ENCODE measurements at regions not wholly inside any gene's neighbourhood (a gene's known extent, or its start where the extent isn't known, plus 50 kb on each side); places are given as distances from the start of the nearest gene placed in this dataset.
"Not testable (repeated sequence)": the region's sequence is repeated elsewhere in the genome, so short reads cannot be mapped to it uniquely, and the experiment has no call there.

DNA sequence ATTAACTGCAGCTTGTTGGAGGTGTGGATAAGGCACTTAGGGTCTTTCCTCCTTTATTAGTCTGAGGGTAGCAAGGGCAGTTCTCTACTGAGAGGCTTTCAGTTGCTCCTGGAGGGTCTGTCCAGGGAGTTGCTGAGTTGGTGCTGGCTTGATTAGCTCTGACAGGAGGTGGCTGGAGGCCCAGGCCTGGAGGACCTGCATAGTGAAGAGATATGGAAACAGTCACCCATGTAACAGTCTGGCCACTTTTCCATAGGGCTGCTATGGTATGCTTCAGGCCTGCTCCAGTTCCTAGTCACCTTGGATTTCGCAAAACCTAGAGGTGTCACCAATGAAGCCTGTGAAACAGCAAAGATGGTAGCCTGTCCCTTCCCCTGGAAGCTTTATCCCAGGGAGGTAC lies 143.3 kb upstream of the SLC38A2 start:
- TF ChIP-seq EP300 (IDR thresholded peaks at IDR 0.05) = no peak
- TF ChIP-seq, protein P1, sequence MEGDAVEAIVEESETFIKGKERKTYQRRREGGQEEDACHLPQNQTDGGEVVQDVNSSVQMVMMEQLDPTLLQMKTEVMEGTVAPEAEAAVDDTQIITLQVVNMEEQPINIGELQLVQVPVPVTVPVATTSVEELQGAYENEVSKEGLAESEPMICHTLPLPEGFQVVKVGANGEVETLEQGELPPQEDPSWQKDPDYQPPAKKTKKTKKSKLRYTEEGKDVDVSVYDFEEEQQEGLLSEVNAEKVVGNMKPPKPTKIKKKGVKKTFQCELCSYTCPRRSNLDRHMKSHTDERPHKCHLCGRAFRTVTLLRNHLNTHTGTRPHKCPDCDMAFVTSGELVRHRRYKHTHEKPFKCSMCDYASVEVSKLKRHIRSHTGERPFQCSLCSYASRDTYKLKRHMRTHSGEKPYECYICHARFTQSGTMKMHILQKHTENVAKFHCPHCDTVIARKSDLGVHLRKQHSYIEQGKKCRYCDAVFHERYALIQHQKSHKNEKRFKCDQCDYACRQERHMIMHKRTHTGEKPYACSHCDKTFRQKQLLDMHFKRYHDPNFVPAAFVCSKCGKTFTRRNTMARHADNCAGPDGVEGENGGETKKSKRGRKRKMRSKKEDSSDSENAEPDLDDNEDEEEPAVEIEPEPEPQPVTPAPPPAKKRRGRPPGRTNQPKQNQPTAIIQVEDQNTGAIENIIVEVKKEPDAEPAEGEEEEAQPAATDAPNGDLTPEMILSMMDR (IDR thresholded peaks at IDR 0.05) = no peak
- TF ChIP-seq POLR2AphosphoS5 (IDR thresholded peaks at IDR 0.05) = no peak
- TF ChIP-seq POLR2A (IDR thresholded peaks at IDR 0.05) = no peak
- 100% methylated on average over 1 of the region's 1 CpG for WGBS
- DNase-seq (ENCODE audit: low spot score in 2 of 2) = no peak

DNA sequence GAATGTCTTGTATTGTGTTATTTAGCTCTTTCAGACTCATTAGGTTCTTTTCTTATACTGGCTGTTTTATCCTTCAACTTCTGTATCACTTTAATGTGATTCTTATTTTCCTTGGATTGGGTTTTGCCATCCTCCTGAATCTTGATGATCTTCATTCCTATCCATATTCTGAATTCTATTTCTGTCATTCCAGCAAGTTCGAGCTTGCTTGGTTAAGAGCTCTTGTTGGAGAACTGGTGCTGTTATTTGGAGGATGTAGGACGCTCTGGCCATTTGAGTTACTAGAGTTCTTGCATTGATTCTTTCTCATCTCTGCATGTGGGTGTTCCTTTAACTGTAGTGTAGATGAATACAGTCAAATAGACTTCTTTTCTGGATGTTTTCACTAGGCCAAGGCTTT lies 142.3 kb upstream of the SLC38A2 start:
- H3K4me3 ChIP-seq = no peak overlapping the region
- H3K4me1 ChIP-seq = peaks cover 38% of the 10 kb centered on the region
- TF ChIP-seq, protein P1 (IDR thresholded peaks at IDR 0.05) = no peak
- TF ChIP-seq POLR2AphosphoS5 (IDR thresholded peaks at IDR 0.05) (no peak), EP300 (IDR thresholded peaks at IDR 0.05) (no peak), POLR2A (IDR thresholded peaks at IDR 0.05) (no peak)
- H3K27ac ChIP-seq = peak overlapping the region; percentile 43
- no peaks in the 10 kb centered on the region for H3K36me3 ChIP-seq
- H3K27me3 ChIP-seq = no peaks in the 10 kb centered on the region
- 53% methylated on average over 2 of the region's 2 CpGs for WGBS
- DNase-seq (ENCODE audit: low spot score in 2 of 2) = no peak
- peaks cover 9% of the 10 kb centered on the region for H3K9me3 ChIP-seq

More for the DNA sequence above, 143.3 kb upstream of the SLC38A2 start:
- no peaks in the 10 kb centered on the region for H3K27me3 ChIP-seq
- H3K27ac ChIP-seq = no peak overlapping the region
- peaks cover 45% of the 10 kb centered on the region for H3K4me1 ChIP-seq
- H3K4me3 ChIP-seq = no peak overlapping the region
- no peaks in the 10 kb centered on the region for H3K36me3 ChIP-seq
- peaks cover 5% of the 10 kb centered on the region for H3K9me3 ChIP-seq

DNA sequence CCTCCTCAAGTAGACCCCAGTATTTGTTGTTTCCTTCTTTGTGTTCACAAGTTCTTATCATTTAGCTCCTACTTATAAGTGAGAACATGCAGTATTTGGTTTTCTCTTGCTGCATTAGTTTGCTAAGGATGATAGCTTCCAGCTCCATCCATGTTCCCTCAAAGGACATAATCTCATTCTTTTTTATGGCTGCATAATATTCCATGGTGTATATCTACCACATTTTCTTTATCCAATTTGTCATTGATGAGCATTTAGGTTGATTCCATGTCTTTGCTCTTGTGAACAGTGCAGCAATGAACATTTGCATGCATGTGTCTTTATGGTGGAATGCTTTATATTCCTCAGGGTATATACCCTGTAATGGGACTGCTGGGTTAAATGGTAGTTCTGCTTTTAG lies 137.7 kb upstream of the SLC38A2 start:
- H3K27me3 ChIP-seq; H3K9me3 ChIP-seq; H3K4me1 ChIP-seq; H3K4me3 ChIP-seq; H3K27ac ChIP-seq; DNase-seq (ENCODE audit: low spot score in 2 of 2); H3K36me3 ChIP-seq: not testable (repeated sequence)

DNA sequence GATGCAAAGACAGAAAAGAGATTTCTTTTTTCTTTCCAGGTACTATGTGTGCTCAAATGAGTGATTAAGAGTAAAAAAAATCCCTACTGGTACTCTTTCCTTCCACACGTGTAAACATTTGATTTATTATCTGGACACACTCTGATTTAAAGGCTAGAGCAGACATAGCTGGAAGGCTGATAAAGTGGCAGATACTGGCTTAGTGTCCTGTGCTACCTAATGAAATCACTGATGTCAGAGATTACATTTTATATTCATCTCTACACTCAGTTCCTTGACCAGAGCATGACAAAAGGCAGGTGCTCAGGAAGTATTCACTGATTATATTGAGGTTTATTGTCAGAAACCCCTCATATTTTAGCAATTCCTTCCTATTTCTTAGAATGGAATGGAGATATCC lies 136.6 kb upstream of the SLC38A2 start:
- no peak for DNase-seq (ENCODE audit: low spot score in 2 of 2)
- peaks cover 9% of the 10 kb centered on the region for H3K9me3 ChIP-seq
- H3K27ac ChIP-seq = no peak overlapping the region
- 34% methylated on average over 1 of the region's 1 CpG for WGBS
- TF ChIP-seq, protein P1 (IDR thresholded peaks at IDR 0.05) = no peak
- TF ChIP-seq POLR2AphosphoS5 (IDR thresholded peaks at IDR 0.05) (no peak), POLR2A (IDR thresholded peaks at IDR 0.05) (no peak), EP300 (IDR thresholded peaks at IDR 0.05) (no peak)
- H3K36me3 ChIP-seq = no peaks in the 10 kb centered on the region
- H3K4me3 ChIP-seq = no peak overlapping the region
- no peaks in the 10 kb centered on the region for H3K27me3 ChIP-seq
- H3K4me1 ChIP-seq = no peaks in the 10 kb centered on the region

DNA sequence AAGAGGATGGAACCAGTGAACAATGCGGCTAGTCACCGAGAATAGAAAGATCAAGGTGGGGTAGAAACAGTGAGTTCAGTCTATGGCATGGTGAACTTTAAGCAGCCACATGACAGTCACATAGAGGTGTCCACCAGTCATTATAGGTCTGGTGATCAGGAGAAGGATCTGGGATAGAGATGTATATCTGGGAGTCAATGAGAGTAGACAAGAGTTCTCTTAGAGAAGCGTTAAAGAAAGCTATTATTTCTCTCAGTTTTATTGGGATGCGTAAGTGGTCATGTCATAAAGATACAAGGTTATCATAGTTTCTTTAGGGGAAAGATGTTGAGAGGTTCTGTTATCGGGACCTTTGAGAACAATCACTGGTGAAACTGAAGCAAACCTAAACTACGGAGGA lies 136.1 kb upstream of the SLC38A2 start:
- 93% methylated on average over 6 of the region's 6 CpGs for WGBS
- no peak overlapping the region for H3K27ac ChIP-seq
- no peak overlapping the region for H3K4me3 ChIP-seq
- no peaks in the 10 kb centered on the region for H3K4me1 ChIP-seq
- no peak for DNase-seq (ENCODE audit: low spot score in 2 of 2)
- no peaks in the 10 kb centered on the region for H3K27me3 ChIP-seq
- no peak for TF ChIP-seq POLR2A (IDR thresholded peaks at IDR 0.05)
- TF ChIP-seq, protein P1 (IDR thresholded peaks at IDR 0.05) = no peak
- H3K9me3 ChIP-seq = peaks cover 9% of the 10 kb centered on the region
- H3K36me3 ChIP-seq = no peaks in the 10 kb centered on the region

DNA sequence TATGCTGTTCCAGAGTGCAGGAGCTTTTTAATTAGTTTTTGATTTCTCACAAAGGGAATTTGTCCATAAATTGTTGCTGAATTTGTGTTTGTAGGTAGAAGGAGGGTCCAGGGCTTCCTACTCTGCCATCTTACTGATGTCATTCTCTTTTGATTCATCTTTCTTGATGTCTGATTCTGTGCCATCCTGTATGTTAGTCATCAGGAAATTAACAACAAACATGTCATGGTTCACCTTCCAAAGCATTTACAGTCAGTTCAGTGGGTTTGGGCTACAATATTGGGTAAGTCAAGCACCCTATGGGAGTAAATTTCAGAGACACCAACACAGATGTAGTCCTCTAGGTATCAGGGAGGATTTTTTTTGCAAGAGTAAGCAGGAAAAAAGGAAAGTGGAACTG lies 135.2 kb upstream of the SLC38A2 start:
- no peak overlapping the region for H3K27ac ChIP-seq
- DNase-seq (ENCODE audit: low spot score in 2 of 2) = no peak
- H3K27me3 ChIP-seq = no peaks in the 10 kb centered on the region
- no peaks in the 10 kb centered on the region for H3K4me1 ChIP-seq
- no peak overlapping the region for H3K4me3 ChIP-seq
- H3K9me3 ChIP-seq = peaks cover 9% of the 10 kb centered on the region
- TF ChIP-seq EP300 (IDR thresholded peaks at IDR 0.05) (no peak), POLR2AphosphoS5 (IDR thresholded peaks at IDR 0.05) (no peak), POLR2A (IDR thresholded peaks at IDR 0.05) (no peak)
- TF ChIP-seq, protein P1 (IDR thresholded peaks at IDR 0.05) = no peak
- no peaks in the 10 kb centered on the region for H3K36me3 ChIP-seq
